MM.1S (cell line): ENCODE measurements at regions not wholly inside any gene's neighbourhood (a gene's known extent, or its start where the extent isn't known, plus 50 kb on each side); places are given as distances from the start of the nearest gene placed in this dataset.

ENCODE experiments used
- DNase-seq: peaks from one replicate; pipeline ENCODE4 v3.0.0-alpha.2; 2015
- H2AFZ ChIP-seq: fragments of 300-600 bp; sonication (generic); 2 replicates; pipeline ENCODE4 v1.6.0; 2016; ENCODE audit warnings: antibody characterized with exemption, low read length
- H3F3A ChIP-seq: fragments of 300-600 bp; sonication (generic); 2 replicates; pipeline ENCODE4 v1.6.1; 2016; ENCODE audit warnings: mild to moderate bottlenecking, antibody characterized with exemption, low read length, moderate library complexity, mixed read lengths; ENCODE audit not compliant: insufficient read depth
- H3K27ac ChIP-seq: fragments of 300-600 bp; sonication (generic); 2 replicates; pipeline ENCODE4 v1.5.1; 2016; ENCODE audit warnings: mild to moderate bottlenecking, low read length
- H3K27me3 ChIP-seq: fragments of 300-600 bp; sonication (generic); replicated peaks from 2 replicates; pipeline ENCODE4 v1.6.0; 2016; ENCODE audit warnings: low read length; ENCODE audit not compliant: insufficient read depth
- H3K36me3 ChIP-seq: fragments of 300-600 bp; sonication (generic); replicated peaks from 2 replicates; pipeline ENCODE4 v1.6.1; 2016; ENCODE audit warnings: mild to moderate bottlenecking, low read length, mixed read lengths; ENCODE audit not compliant: insufficient read depth
- H3K4me1 ChIP-seq: fragments of 300-600 bp; sonication (generic); 2 replicates; pipeline ENCODE4 v1.6.1; 2016; ENCODE audit warnings: low read length, mixed read lengths
- H3K4me2 ChIP-seq: fragments of 300-600 bp; sonication (generic); 2 replicates; pipeline ENCODE4 v1.6.0; 2016; ENCODE audit warnings: low read depth, low read length
- H3K4me3 ChIP-seq: fragments of 300-600 bp; sonication (generic); 2 replicates; pipeline ENCODE4 v1.5.1; 2016; ENCODE audit warnings: low read length, mixed read lengths
- H3K79me2 ChIP-seq: fragments of 300-600 bp; sonication (generic); 2 replicates; pipeline ENCODE4 v1.6.1; 2016; ENCODE audit warnings: mixed run types, low read length, mixed read lengths
- H3K9ac ChIP-seq: fragments of 300-600 bp; sonication (generic); 2 replicates; pipeline ENCODE4 v1.6.1; 2016; ENCODE audit warnings: low read length, mixed read lengths
- H3K9me2 ChIP-seq: fragments of 300-600 bp; sonication (generic); replicated peaks from 2 replicates; pipeline ENCODE4 v1.6.1; 2016; ENCODE audit warnings: mild to moderate bottlenecking, low read length, mixed read lengths; ENCODE audit not compliant: insufficient read depth
- H3K9me3 ChIP-seq: fragments of 300-600 bp; sonication (generic); replicated peaks from 2 replicates; pipeline ENCODE4 v1.6.1; 2016; ENCODE audit warnings: mild to moderate bottlenecking, low read length, mixed read lengths; ENCODE audit not compliant: insufficient read depth
- H4K20me1 ChIP-seq: fragments of 300-600 bp; sonication (generic); 2 replicates; pipeline ENCODE4 v1.6.1; 2016; ENCODE audit warnings: mild to moderate bottlenecking, low read length, moderate library complexity, mixed read lengths; ENCODE audit not compliant: insufficient read depth
- CTCF ChIP-seq: fragments of 300-600 bp; sonication (generic); IDR thresholded peaks from 2 replicates; pipeline ENCODE4 v1.5.1; 2016; ENCODE audit warnings: antibody characterized with exemption, low read length, mixed read lengths
- EZH2 ChIP-seq: fragments of 300-600 bp; sonication (generic); optimal IDR thresholded peaks from 2 replicates; pipeline ENCODE3; 2017; ENCODE audit warnings: low read depth, mild to moderate bottlenecking, antibody characterized with exemption, low read length, mixed read lengths
- EZH2phosphoT487 ChIP-seq: fragments of 300-600 bp; sonication (generic); IDR thresholded peaks from 2 replicates; pipeline ENCODE4 v1.6.1; 2018; ENCODE audit warnings: antibody characterized with exemption, low read length

- Histone ChIP-seq H3K4me1 (no peaks in the 10 kb centered on the region), H4K20me1 (no peaks in the 10 kb centered on the region), H3K4me3 (no peak overlapping the region), H3K4me2 (no peak overlapping the region), H3K36me3 (no peaks in the 10 kb centered on the region), H3K9me3 (no peaks in the 10 kb centered on the region), H3K27ac (no peak overlapping the region), H3K9ac (no peak overlapping the region), H3F3A (no peaks in the 10 kb centered on the region), H3K79me2 (no peaks in the 10 kb centered on the region), H3K27me3 (no peaks in the 10 kb centered on the region), H3K9me2 (no peaks in the 10 kb centered on the region), H2AFZ (no peak overlapping the region)
- no peak for DNase-seq
- no peak for TF ChIP-seq EZH2phosphoT487
- TF ChIP-seq EZH2, result no peak
- TF ChIP-seq CTCF, result no peak
Measured at GRCh38 chr12:61750604-61751003, 509.6 kb upstream of the USP15 start.

- TF ChIP-seq EZH2phosphoT487, result no peak
- TF ChIP-seq CTCF, result no peak
- TF ChIP-seq EZH2, result no peak
- H3K27me3 ChIP-seq, result no peaks in the 10 kb centered on the region
- no peak overlapping the region for H2AFZ ChIP-seq
- DNase-seq, result no peak
- H3K4me3 ChIP-seq, result no peak overlapping the region
- no peaks in the 10 kb centered on the region for H3F3A ChIP-seq
- H3K27ac ChIP-seq, result no peak overlapping the region
- H3K36me3 ChIP-seq, result no peaks in the 10 kb centered on the region
- H3K4me1 ChIP-seq, result no peaks in the 10 kb centered on the region
- no peak overlapping the region for H3K4me2 ChIP-seq
- no peaks in the 10 kb centered on the region for H3K9me3 ChIP-seq
- H4K20me1 ChIP-seq, result no peaks in the 10 kb centered on the region
- no peak overlapping the region for H3K9ac ChIP-seq
- H3K79me2 ChIP-seq, result no peaks in the 10 kb centered on the region
- H3K9me2 ChIP-seq, result no peaks in the 10 kb centered on the region
Measured at GRCh38 chr12:61754214-61754613, 506.0 kb upstream of the USP15 start.

GRCh38 chr12:61757831-61758505 is 502.2 kb upstream of the USP15 start:
- no peak overlapping the region for H3K4me2 ChIP-seq
- no peaks in the 10 kb centered on the region for H3F3A ChIP-seq
- H4K20me1 ChIP-seq, result no peaks in the 10 kb centered on the region
- no peaks in the 10 kb centered on the region for H3K9me3 ChIP-seq
- H3K36me3 ChIP-seq, result no peaks in the 10 kb centered on the region
- no peak overlapping the region for H3K4me3 ChIP-seq
- no peaks in the 10 kb centered on the region for H3K4me1 ChIP-seq
- H2AFZ ChIP-seq, result no peak overlapping the region
- TF ChIP-seq CTCF, result no peak
- TF ChIP-seq EZH2, result no peak
- no peak for TF ChIP-seq EZH2phosphoT487
- no peaks in the 10 kb centered on the region for H3K27me3 ChIP-seq
- H3K9ac ChIP-seq, result no peak overlapping the region
- DNase-seq, result no peak
- no peaks in the 10 kb centered on the region for H3K9me2 ChIP-seq
- H3K79me2 ChIP-seq, result no peaks in the 10 kb centered on the region
- no peak overlapping the region for H3K27ac ChIP-seq
